Endothelial cell of umbilical vein (primary cell): ENCODE measurements at regions not wholly inside any gene's neighbourhood (a gene's known extent, or its start where the extent isn't known, plus 50 kb on each side); places are given as distances from the start of the nearest gene placed in this dataset.

Experiments used
- BruUV-seq: library from RNA; stranded (reverse); fragments of 400-500 nt; replicated peaks from 2 replicates; lab custom pipeline; 2021; lab: Mats Ljungman, UMichigan
- CTCF ChIA-PET: fragments of 300-600, 350-600 bp; sonication (Branson Sonifier 250); formaldehyde crosslinking; loops from one replicate; lab custom pipeline; 2021; ENCODE audit warnings: antibody characterized with exemption, inconsistent platforms; lab: Charles Lee
- POLR2A ChIA-PET: fragments of 300-600, 350-600 bp; sonication (Branson Sonifier 250); formaldehyde crosslinking; loops from one replicate; lab custom pipeline; 2021; ENCODE audit warnings: antibody characterized with exemption, inconsistent platforms; lab: Charles Lee
- DNase-seq: peaks from one replicate; pipeline ENCODE4 v3.0.0-alpha.2; 2011; ENCODE audit warnings: low read depth, low spot score
- FAIRE-seq: peaks from 2 replicates; lab custom pipeline; 2011; peaks lifted over from hg19 to GRCh38; lab: Jason Lieb, UNC
- H2AFZ ChIP-seq: 2 replicates; pipeline ENCODE4 v1.6.0; 2012; ENCODE audit warnings: low read depth, low read length, control low read depth, inconsistent platforms
- H3K27ac ChIP-seq: 2 replicates; pipeline ENCODE4 v1.5.1; 2011; ENCODE audit warnings: low read depth, mild to moderate bottlenecking, control low read depth, low read length, moderate library complexity; ENCODE audit not compliant: insufficient read depth
- H3K27me3 ChIP-seq, 2 experiments: 2 replicates each; pipeline versions ENCODE4 v1.6.0 to v1.6.1; 2011; ENCODE audit warnings: low read length in 2 of 2, mixed read lengths in 1 of 2; ENCODE audit not compliant: control insufficient read depth in 2 of 2, insufficient read depth in 2 of 2
- H3K36me3 ChIP-seq, 2 experiments: 2 replicates in 1 of 2; 3 replicates in 1 of 2; pipeline ENCODE4 v1.5.1; 2011; ENCODE audit warnings: low read length in 2 of 2, mild to moderate bottlenecking in 1 of 2, moderate library complexity in 1 of 2; ENCODE audit not compliant: control insufficient read depth in 2 of 2, insufficient read depth in 2 of 2; ENCODE audit errors: extremely low read depth in 1 of 2
- H3K4me1 ChIP-seq: 3 replicates; pipeline ENCODE4 v1.5.1; 2011; ENCODE audit warnings: mild to moderate bottlenecking, low read length; ENCODE audit not compliant: control insufficient read depth, insufficient read depth; ENCODE audit errors: extremely low read depth
- H3K4me2 ChIP-seq: 2 replicates; pipeline ENCODE4 v1.6.1; 2011; ENCODE audit warnings: low read length, control low read depth, mixed read lengths; ENCODE audit not compliant: insufficient read depth
- H3K4me3 ChIP-seq, 3 experiments: fragments of 200-600 bp in 1 of 3; sonication (generic), shearing (Covaris generic) in 1 of 3; replicated peaks in 1 of 3; 2 replicates each; pipeline ENCODE4 v1.5.1; 2011 to 2016; ENCODE audit warnings: control low read depth in 3 of 3, low read length in 3 of 3, mild to moderate bottlenecking in 2 of 3, inconsistent platforms in 1 of 3, low read depth in 1 of 3, moderate library complexity in 1 of 3; ENCODE audit not compliant: insufficient read depth in 1 of 3
- H3K79me2 ChIP-seq: 2 replicates; pipeline ENCODE4 v1.6.0; 2012; ENCODE audit warnings: low read length, inconsistent platforms; ENCODE audit not compliant: control insufficient read depth, insufficient read depth
- H3K9ac ChIP-seq: replicated peaks from 2 replicates; pipeline ENCODE3; 2011; ENCODE audit warnings: low read length, control low read depth; ENCODE audit not compliant: insufficient read depth; ENCODE audit errors: extremely low read depth
- H3K9me1 ChIP-seq: replicated peaks from 3 replicates; pipeline ENCODE4 v1.6.0; 2011; ENCODE audit warnings: mild to moderate bottlenecking, low read length; ENCODE audit not compliant: control insufficient read depth, insufficient read depth; ENCODE audit errors: extremely low read depth
- H3K9me3 ChIP-seq: replicated peaks from 2 replicates; pipeline ENCODE4 v1.5.1; 2012; ENCODE audit warnings: low read length, inconsistent platforms; ENCODE audit not compliant: control insufficient read depth, insufficient read depth
- H4K20me1 ChIP-seq: replicated peaks from 2 replicates; pipeline ENCODE3; 2011; ENCODE audit warnings: mild to moderate bottlenecking, low read length; ENCODE audit not compliant: control insufficient read depth, insufficient read depth; ENCODE audit errors: extremely low read depth
- EZH2 ChIP-seq: IDR thresholded peaks from 2 replicates; pipeline ENCODE4 v1.6.1; 2012; ENCODE audit warnings: borderline replicate concordance, low read depth, mild to moderate bottlenecking, moderate library complexity, low read length, inconsistent platforms; ENCODE audit not compliant: severe bottlenecking
- FOS ChIP-seq: IDR thresholded peaks from 2 replicates; pipeline ENCODE4 v1.6.1; 2011; ENCODE audit warnings: mild to moderate bottlenecking, low read length, moderate library complexity, borderline replicate concordance; ENCODE audit not compliant: insufficient read depth
- GATA2 ChIP-seq: IDR thresholded peaks from 2 replicates; pipeline ENCODE4 v1.7.0; 2011; ENCODE audit warnings: low read depth, mild to moderate bottlenecking, moderate library complexity, mixed read lengths, low read length; ENCODE audit not compliant: insufficient read length, insufficient read depth
- JUN ChIP-seq: IDR thresholded peaks from 2 replicates; pipeline ENCODE4 v1.6.1; 2011; ENCODE audit warnings: borderline replicate concordance, low read depth; ENCODE audit not compliant: insufficient read length, insufficient read depth
- MAX ChIP-seq: IDR thresholded peaks from 2 replicates; pipeline ENCODE4 v1.6.1; 2011; ENCODE audit not compliant: insufficient read depth, insufficient read length
- MYC ChIP-seq: IDR thresholded peaks from one replicate; pipeline ENCODE4 v1.6.1; 2011; ENCODE audit warnings: mild to moderate bottlenecking, low read depth, low read length
- POLR2A ChIP-seq: IDR thresholded peaks from 2 replicates; pipeline ENCODE4 v1.6.1; 2012; ENCODE audit warnings: low read depth, mild to moderate bottlenecking, control low read depth, low read length
- POLR2AphosphoS5 ChIP-seq: IDR thresholded peaks from 2 replicates; pipeline ENCODE4 v1.6.1; 2012; ENCODE audit warnings: low read depth, mild to moderate bottlenecking, control low read depth, low read length, moderate library complexity; ENCODE audit not compliant: insufficient read depth
- dilution Hi-C: fragments of 300-500 bp; cut with MboI; formaldehyde crosslinking; loops from one replicate; pipeline ENCODE4 v1.15.0; 2019; ENCODE audit warnings: low sequenced_read_pairs; ENCODE audit not compliant: extremely low pct_ligation_motif_present
- intact Hi-C: fragments of 100-400 bp; cut with micrococcal nuclease; formaldehyde crosslinking; loops from one replicate; pipeline ENCODE4 v1.10.0; 2022
- TF ChIP-seq, protein P1 (sequence below), 2 donors: IDR thresholded peaks; 1 replicate in 1 of 2; 2 replicates in 1 of 2; pipeline ENCODE4 v1.5.1; 2011; ENCODE audit warnings: low read length in 2 of 2, mild to moderate bottlenecking in 2 of 2, moderate library complexity in 2 of 2, control low read depth in 1 of 2, inconsistent platforms in 1 of 2, low read depth in 1 of 2; ENCODE audit not compliant: insufficient read depth in 1 of 2; ENCODE audit errors: extremely low read depth in 1 of 2

DNA sequence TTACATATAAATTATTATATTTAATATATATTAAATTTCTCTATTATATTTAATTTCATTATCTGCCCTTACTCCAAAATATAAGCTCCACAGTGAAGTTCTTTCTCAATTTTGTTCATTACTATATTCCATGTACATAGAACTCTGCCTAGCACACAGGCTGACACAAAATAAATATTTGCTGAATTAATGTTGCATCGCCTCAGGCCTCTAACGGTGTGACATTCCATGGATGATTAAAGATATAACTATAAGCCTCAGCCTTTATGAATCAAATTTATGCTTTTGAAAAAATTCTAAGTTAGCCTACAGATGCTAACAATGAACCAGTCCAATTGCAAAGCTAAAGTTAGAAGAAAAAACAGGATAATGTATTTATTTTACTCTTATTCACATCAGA lies 1337.2 kb upstream of the NRXN1 start:
- TF ChIP-seq POLR2AphosphoS5 (no peak), MAX (no peak), POLR2A (no peak), GATA2 (no peak), EZH2 (no peak)
- DNase-seq (no peak), FAIRE-seq (no peak)
- H3K9me3 ChIP-seq: no peaks in the 10 kb centered on the region
- H3K79me2 ChIP-seq: no peaks in the 10 kb centered on the region
- H2AFZ ChIP-seq: no peak overlapping the region
- H4K20me1 ChIP-seq: no peaks in the 10 kb centered on the region
- H3K4me1 ChIP-seq: no peaks in the 10 kb centered on the region
- H3K36me3 ChIP-seq: no peaks in the 10 kb centered on the region
- H3K4me2 ChIP-seq: no peak overlapping the region
- POLR2A ChIA-PET: no interaction called here
- CTCF ChIA-PET: no interaction called here
- intact Hi-C loops: no loop called here
- dilution Hi-C loops: no loop called here
- H3K27me3 ChIP-seq: no peaks in the 10 kb centered on the region
- H3K27ac ChIP-seq: no peak overlapping the region
- no peak overlapping the region for H3K9ac ChIP-seq
- no TSS peak for BruUV-seq
- no peak overlapping the region for H3K4me3 ChIP-seq
- H3K9me1 ChIP-seq: no peaks in the 10 kb centered on the region

- dilution Hi-C loops (no loop called here), intact Hi-C loops (no loop called here)
- Histone ChIP-seq H3K4me3 (no peak overlapping the region), H3K79me2 (no peaks in the 10 kb centered on the region), H3K4me2 (no peak overlapping the region), H3K9me1 (no peaks in the 10 kb centered on the region), H3K4me1 (no peaks in the 10 kb centered on the region), H3K9ac (no peak overlapping the region), H3K27me3 (no peaks in the 10 kb centered on the region), H3K36me3 (no peaks in the 10 kb centered on the region), H2AFZ (no peak overlapping the region), H4K20me1 (no peaks in the 10 kb centered on the region), H3K9me3 (no peaks in the 10 kb centered on the region), H3K27ac (no peak overlapping the region)
- no peak for TF ChIP-seq EZH2
- no peak for TF ChIP-seq JUN
- TF ChIP-seq POLR2A: no peak
- TF ChIP-seq FOS: no peak
- TF ChIP-seq MYC: no peak
- no peak for TF ChIP-seq GATA2
- TF ChIP-seq MAX: no peak
- no peak for TF ChIP-seq POLR2AphosphoS5
- TF ChIP-seq, protein P1, sequence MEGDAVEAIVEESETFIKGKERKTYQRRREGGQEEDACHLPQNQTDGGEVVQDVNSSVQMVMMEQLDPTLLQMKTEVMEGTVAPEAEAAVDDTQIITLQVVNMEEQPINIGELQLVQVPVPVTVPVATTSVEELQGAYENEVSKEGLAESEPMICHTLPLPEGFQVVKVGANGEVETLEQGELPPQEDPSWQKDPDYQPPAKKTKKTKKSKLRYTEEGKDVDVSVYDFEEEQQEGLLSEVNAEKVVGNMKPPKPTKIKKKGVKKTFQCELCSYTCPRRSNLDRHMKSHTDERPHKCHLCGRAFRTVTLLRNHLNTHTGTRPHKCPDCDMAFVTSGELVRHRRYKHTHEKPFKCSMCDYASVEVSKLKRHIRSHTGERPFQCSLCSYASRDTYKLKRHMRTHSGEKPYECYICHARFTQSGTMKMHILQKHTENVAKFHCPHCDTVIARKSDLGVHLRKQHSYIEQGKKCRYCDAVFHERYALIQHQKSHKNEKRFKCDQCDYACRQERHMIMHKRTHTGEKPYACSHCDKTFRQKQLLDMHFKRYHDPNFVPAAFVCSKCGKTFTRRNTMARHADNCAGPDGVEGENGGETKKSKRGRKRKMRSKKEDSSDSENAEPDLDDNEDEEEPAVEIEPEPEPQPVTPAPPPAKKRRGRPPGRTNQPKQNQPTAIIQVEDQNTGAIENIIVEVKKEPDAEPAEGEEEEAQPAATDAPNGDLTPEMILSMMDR (IDR thresholded peaks at IDR 0.05; ENCODE audit: extremely low read depth in 1 of 2, insufficient read depth in 1 of 2, low read depth in 1 of 2, low read length in 2 of 2): no peak
- FAIRE-seq (no peak), DNase-seq (no peak)
- no TSS peak for BruUV-seq
- ChIA-PET POLR2A (no interaction called here), CTCF (no interaction called here)
Observed at GRCh38 chr2:52368141-52368540, 1336.2 kb upstream of the NRXN1 start.
